GM13976 (cell line): ENCODE measurements at regions not wholly inside any gene's neighbourhood (a gene's known extent, or its start where the extent isn't known, plus 50 kb on each side); places are given as distances from the start of the nearest gene placed in this dataset.

Experiments
- DNase-seq: peaks from one replicate; pipeline ENCODE4 v3.0.0; 2012; ENCODE audit warnings: low spot score
- in situ Hi-C: fragments of 300-500 bp; cut with MboI; formaldehyde crosslinking; loops from one replicate; pipeline ENCODE4 v1.12.0; 2022; ENCODE audit warnings: low sequenced_read_pairs, mixed read lengths, inconsistent platforms; ENCODE audit not compliant: unreplicated experiment
- TF ChIP-seq, protein P1 (sequence below): IDR thresholded peaks from 2 replicates; pipeline ENCODE4 v1.5.1; 2012; ENCODE audit warnings: borderline replicate concordance, mild to moderate bottlenecking; ENCODE audit not compliant: insufficient read depth; ENCODE audit errors: extremely low read depth, missing control alignments, control extremely low read depth

DNA sequence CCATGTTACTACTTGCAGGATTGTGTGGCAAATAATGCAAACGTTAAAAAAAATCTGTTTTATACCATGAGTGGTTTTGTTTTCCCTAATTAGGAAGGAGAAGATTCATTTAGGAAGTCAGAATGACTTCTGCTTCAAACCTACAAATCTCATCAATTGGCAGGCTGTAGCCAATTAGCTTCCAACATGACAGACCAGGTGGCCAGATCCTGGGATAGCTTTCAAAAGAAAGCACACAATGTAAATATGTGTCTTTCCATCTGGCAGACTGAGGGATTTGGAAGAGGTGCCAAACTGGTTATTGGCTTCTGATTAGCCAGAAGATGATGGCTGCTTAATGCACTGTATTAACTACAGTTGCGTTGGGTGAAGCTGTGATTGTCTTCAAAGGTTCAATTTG, 432.8 kb downstream of the ANKRD50 start:
- in situ Hi-C loops, result no loop called here
- TF ChIP-seq, protein P1, sequence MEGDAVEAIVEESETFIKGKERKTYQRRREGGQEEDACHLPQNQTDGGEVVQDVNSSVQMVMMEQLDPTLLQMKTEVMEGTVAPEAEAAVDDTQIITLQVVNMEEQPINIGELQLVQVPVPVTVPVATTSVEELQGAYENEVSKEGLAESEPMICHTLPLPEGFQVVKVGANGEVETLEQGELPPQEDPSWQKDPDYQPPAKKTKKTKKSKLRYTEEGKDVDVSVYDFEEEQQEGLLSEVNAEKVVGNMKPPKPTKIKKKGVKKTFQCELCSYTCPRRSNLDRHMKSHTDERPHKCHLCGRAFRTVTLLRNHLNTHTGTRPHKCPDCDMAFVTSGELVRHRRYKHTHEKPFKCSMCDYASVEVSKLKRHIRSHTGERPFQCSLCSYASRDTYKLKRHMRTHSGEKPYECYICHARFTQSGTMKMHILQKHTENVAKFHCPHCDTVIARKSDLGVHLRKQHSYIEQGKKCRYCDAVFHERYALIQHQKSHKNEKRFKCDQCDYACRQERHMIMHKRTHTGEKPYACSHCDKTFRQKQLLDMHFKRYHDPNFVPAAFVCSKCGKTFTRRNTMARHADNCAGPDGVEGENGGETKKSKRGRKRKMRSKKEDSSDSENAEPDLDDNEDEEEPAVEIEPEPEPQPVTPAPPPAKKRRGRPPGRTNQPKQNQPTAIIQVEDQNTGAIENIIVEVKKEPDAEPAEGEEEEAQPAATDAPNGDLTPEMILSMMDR, result no peak
- DNase-seq, result no peak

DNA sequence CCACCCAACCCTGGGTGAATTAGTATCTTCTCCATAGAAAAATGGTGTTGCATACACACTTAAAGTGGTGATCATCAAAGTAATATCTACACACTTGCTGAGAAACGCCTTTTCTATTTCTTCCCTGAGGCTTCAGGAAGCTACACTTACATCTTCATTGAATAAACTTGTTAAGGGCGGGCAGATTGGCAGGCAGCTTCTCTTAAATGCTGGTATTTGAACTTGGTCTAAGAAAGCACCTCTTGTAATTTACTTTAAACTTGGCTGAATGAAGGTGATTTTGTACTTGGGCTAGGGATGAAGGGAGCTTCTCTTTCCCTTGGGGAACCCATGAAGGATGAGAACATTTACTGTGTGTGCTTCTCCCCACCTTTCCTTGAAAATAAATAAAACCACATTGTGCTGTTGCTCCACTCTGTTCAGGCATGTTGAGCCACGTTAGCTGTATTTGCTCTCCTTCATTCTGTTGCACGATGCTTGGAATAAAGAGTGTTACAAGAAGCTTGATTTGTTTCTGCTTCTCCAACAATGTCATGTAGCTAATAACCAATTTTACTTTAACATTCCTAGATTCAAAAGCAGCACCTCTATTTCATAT, 430.1 kb downstream of the ANKRD50 start:
- in situ Hi-C loops, result no loop called here
- DNase-seq, result no peak
- TF ChIP-seq, protein P1, result no peak

DNA sequence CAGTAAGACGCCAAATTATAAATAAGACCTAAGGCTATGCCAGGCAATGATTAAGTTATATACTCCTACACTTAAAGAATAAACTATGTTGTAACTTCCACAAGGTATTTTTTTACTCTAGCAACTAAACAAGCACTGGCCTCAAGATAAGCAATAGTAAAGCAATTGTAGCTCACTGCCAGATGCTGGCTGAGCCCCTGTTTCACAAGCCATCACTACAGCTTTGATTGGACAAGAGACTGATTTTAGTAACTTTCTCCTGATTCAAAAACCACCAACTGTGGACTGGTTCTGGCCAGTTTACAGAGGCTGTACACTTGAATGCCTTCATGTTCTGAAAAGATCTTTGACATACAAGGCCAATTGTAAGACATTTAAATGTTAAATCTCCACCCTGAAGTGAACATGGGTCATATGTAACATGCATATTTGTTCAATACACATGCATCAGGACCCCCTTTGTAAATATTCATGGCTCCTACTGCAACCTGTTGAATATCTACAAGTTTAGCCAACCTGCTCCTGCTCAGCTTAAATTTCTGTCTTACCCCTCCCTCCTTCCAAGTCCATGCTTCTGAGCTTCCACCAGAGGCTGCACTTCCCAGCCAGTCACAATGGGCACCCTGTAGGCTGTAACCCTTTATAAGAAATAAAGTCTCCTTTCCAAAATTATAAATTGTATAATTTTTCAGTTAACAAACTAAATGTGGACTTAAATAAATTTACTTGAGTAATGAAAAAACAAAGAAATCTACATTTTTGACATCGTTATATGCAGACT, 423.6 kb downstream of the ANKRD50 start:
- in situ Hi-C loops, result no loop called here
- DNase-seq, result no peak
- TF ChIP-seq, protein P1, result no peak

DNA sequence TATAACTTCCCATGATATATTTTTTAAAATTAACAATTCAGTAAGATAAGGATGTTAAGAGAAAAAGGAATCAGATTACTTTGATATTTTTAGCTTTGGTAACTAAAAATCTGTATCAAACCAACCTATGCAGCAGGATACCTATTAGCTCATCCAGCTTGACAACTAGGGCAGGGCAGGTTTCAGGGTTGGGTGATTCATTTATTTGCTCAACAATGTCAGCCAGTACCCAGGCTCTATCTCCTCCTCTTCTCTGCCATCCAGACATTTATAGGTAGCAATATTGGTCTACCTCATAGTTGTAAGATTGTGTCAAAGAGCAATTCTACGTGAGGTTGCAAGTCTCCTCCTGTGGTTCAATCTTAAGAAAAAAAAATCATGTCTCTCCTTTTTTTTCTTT, 421.9 kb downstream of the ANKRD50 start:
- no peak for DNase-seq
- in situ Hi-C loops, result no loop called here
- TF ChIP-seq, protein P1, result no peak

DNA sequence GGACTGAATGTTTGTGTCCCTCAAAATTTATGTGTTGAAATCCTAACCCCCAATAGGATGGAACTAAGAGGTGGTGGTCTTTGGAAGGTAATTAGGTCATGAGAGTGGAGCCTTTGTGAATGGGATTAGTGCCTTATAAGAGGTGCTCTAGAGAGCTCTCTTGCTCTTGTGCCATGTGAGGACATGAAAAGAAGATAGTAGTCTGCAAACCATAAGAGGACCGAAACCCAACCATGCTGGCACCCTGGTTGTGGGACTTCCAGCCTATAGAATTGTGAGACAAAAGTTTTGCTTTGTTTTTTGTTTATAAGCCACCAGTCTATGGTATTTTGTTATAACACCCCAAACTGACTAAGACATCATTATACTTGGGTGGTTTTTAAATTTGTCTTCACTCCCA, 417.1 kb downstream of the ANKRD50 start:
- in situ Hi-C loops, result no loop called here
- TF ChIP-seq, protein P1, result no peak
- no peak for DNase-seq

DNA sequence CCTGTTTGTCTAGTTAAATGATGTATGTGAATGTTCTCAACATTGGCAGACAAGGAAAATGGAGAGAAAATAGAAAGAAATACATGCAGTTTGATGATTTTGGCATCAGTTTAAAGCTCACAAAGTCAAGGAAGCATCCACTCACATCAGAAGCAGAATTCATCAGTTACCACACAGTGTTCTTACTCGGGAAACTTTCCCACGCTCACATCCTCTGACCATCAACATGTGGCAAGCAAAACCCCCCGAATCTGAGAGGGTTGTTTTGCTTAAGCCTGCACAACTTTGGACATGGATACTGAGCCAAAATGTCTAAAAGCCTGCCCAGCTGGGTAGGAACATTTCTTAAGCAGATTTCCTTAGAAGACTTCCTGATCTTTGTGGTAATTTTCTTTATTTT, 407.6 kb downstream of the ANKRD50 start:
- in situ Hi-C loops, result no loop called here
- TF ChIP-seq, protein P1, result no peak
- DNase-seq, result no peak
